ENCODE measurements at regions not wholly inside any gene's neighbourhood (a gene's known extent, or its start where the extent isn't known, plus 50 kb on each side); places are given as distances from the start of the nearest gene placed in this dataset.
"Not testable (repeated sequence)": the region's sequence is repeated elsewhere in the genome, so short reads cannot be mapped to it uniquely, and the experiment has no call there.

GRCh38 chr18:5830902-5831301 is 64.4 kb downstream of the TMEM200C start:
- not testable (repeated sequence) for DNase-seq (ENCODE audit: low read depth in 4 of 4, low spot score in 3 of 4)

GRCh38 chr18:5828913-5829312 is 66.4 kb downstream of the TMEM200C start:
- no peak for DNase-seq (ENCODE audit: low read depth in 4 of 4, low spot score in 3 of 4)

GRCh38 chr18:5825663-5826062 is 69.7 kb downstream of the TMEM200C start:
- DNase-seq (ENCODE audit: low read depth in 4 of 4, low spot score in 3 of 4) = no peak

GRCh38 chr18:5824370-5824984 is 70.8 kb downstream of the TMEM200C start:
- DNase-seq (ENCODE audit: low read depth in 4 of 4, low spot score in 3 of 4) = no peak

- DNase-seq (ENCODE audit: low read depth in 4 of 4, low spot score in 3 of 4) = no peak
Measured at GRCh38 chr18:5817816-5818215, 77.5 kb downstream of the TMEM200C start.

GRCh38 chr18:5806860-5807259 is 88.5 kb downstream of the TMEM200C start:
- no peak for DNase-seq (ENCODE audit: low read depth in 4 of 4, low spot score in 3 of 4)

- DNase-seq (ENCODE audit: low read depth in 4 of 4, low spot score in 3 of 4) = peak in 3 of 4 donors; percentile 3 to 44 (median 4)
Measured at GRCh38 chr18:5787936-5788335, 107.4 kb downstream of the TMEM200C start.

- no peak for DNase-seq (ENCODE audit: low read depth in 4 of 4, low spot score in 3 of 4)
Measured at GRCh38 chr18:5779922-5780321, 115.4 kb downstream of the TMEM200C start.

- DNase-seq (ENCODE audit: low read depth in 4 of 4, low spot score in 3 of 4) = no peak
Measured at GRCh38 chr18:5772306-5773105, 122.8 kb downstream of the TMEM200C start.

GRCh38 chr18:5771343-5771742 is 124.0 kb downstream of the TMEM200C start:
- DNase-seq (ENCODE audit: low read depth in 4 of 4, low spot score in 3 of 4) = no peak

- DNase-seq (ENCODE audit: low read depth in 4 of 4, low spot score in 3 of 4) = no peak
Measured at GRCh38 chr18:5770176-5770575, 125.1 kb downstream of the TMEM200C start.

- no peak for DNase-seq (ENCODE audit: low read depth in 4 of 4, low spot score in 3 of 4)
Measured at GRCh38 chr18:5768454-5768853, 126.9 kb downstream of the TMEM200C start.

GRCh38 chr18:5759194-5759593 is 136.1 kb downstream of the TMEM200C start:
- DNase-seq (ENCODE audit: low read depth in 4 of 4, low spot score in 3 of 4) = no peak

- no peak for DNase-seq (ENCODE audit: low read depth in 4 of 4, low spot score in 3 of 4)
Measured at GRCh38 chr18:5756823-5757222, 138.5 kb downstream of the TMEM200C start.

- no peak for DNase-seq (ENCODE audit: low read depth in 4 of 4, low spot score in 3 of 4)
Measured at GRCh38 chr18:5747678-5748077, 147.6 kb downstream of the TMEM200C start.

GRCh38 chr18:5746844-5747243 is 148.5 kb downstream of the TMEM200C start:
- no peak for DNase-seq (ENCODE audit: low read depth in 4 of 4, low spot score in 3 of 4)

GRCh38 chr18:5744659-5745058 is 150.7 kb downstream of the TMEM200C start:
- no peak for DNase-seq (ENCODE audit: low read depth in 4 of 4, low spot score in 3 of 4)

GRCh38 chr18:5738526-5738925 is 156.8 kb downstream of the TMEM200C start:
- DNase-seq (ENCODE audit: low read depth in 4 of 4, low spot score in 3 of 4) = no peak

GRCh38 chr18:5732318-5732717 is 163.0 kb downstream of the TMEM200C start:
- DNase-seq (ENCODE audit: low read depth in 4 of 4, low spot score in 3 of 4) = no peak

- no peak for DNase-seq (ENCODE audit: low read depth in 4 of 4, low spot score in 3 of 4)
Measured at GRCh38 chr18:5729983-5730699, 165.2 kb downstream of the TMEM200C start.

GRCh38 chr18:5728531-5728930 is 166.8 kb downstream of the TMEM200C start:
- no peak for DNase-seq (ENCODE audit: low read depth in 4 of 4, low spot score in 3 of 4)

- DNase-seq (ENCODE audit: low read depth in 4 of 4, low spot score in 3 of 4) = no peak
Measured at GRCh38 chr18:5726011-5726410, 169.3 kb downstream of the TMEM200C start.
